ENCODE measurements at regions not wholly inside any gene's neighbourhood (a gene's known extent, or its start where the extent isn't known, plus 50 kb on each side); places are given as distances from the start of the nearest gene placed in this dataset.

- TF ChIP-seq USF2 (CRISPR knock-in tag; IDR thresholded peaks at IDR 0.05) (no peak), CTCF (IDR thresholded peaks at IDR 0.05) (no peak), ETV6 (CRISPR knock-in tag; IDR thresholded peaks at IDR 0.05) (no peak), SMAD4 (CRISPR knock-in tag; IDR thresholded peaks at IDR 0.05) (no peak), MAX (CRISPR knock-in tag; IDR thresholded peaks at IDR 0.05) (no peak), NR2C2 (CRISPR knock-in tag; IDR thresholded peaks at IDR 0.05) (no peak), ZNF416 (CRISPR knock-in tag; IDR thresholded peaks at IDR 0.05) (no peak), HMGXB4 (CRISPR knock-in tag; IDR thresholded peaks at IDR 0.05) (no peak), CREB1 (CRISPR knock-in tag; IDR thresholded peaks at IDR 0.05) (no peak), E2F1 (CRISPR knock-in tag; IDR thresholded peaks at IDR 0.05) (no peak), ZNF263 (CRISPR knock-in tag; IDR thresholded peaks at IDR 0.05; ENCODE audit: low read depth) (no peak), E2F5 (CRISPR knock-in tag; IDR thresholded peaks at IDR 0.05) (no peak), E2F4 (CRISPR knock-in tag; IDR thresholded peaks at IDR 0.05; ENCODE audit: borderline replicate concordance, low read depth) (no peak)
Measured at GRCh38 chr10:90421874-90422273, 436.0 kb downstream of the HTR7 start.

All from WTC11 (cell line).